ENCODE measurements at regions not wholly inside any gene's neighbourhood (a gene's known extent, or its start where the extent isn't known, plus 50 kb on each side); places are given as distances from the start of the nearest gene placed in this dataset.

DNA sequence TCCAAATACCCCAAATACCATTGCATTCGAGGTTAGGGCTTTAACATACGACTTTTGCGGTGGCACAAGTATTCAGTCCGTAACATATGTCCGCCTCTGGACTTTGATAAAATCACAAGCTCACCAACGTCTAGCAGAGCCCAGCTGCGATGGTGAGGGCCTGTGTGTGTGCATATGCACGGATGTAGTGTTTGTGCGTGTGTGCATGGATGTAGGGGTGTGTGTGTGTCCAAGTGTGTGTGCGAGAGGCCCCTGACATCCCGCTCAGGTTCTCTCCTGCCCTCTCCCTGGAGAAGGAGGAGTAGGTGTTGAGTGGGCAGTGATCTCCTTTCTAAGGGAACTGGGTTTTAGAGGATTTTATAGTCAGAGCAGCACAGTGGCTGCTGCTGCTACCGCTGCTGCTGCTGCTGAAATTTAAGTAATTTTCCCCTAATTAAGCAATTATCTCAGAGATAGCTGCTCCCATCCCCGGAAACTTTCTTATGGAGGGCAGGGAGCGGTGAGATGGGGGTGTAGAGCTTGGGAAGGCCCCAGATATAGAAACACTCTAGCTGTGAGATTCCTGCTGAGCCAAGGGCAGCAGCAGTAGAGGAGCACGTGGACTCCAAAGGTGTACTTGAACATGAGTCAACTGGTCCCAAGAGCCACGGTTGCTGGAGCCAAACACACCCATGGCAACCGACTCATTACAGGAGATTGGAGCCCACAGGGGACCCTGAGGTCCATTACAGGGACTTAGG lies 121.7 kb upstream of the SDK2 start:
- Histone ChIP-seq H3K27me3 (ENCODE audit: insufficient read depth, low read length, poor library complexity) (no peaks in the 10 kb centered on the region), H3K36me3 (ENCODE audit: control insufficient read depth, insufficient read depth, low read length) (no peaks in the 10 kb centered on the region), H4K8ac (ENCODE audit: low read depth, low read length) (no peak overlapping the region), H3K23ac (ENCODE audit: low read length) (no peak overlapping the region), H3K79me2 (ENCODE audit: control insufficient read depth, insufficient read depth, low read length) (no peaks in the 10 kb centered on the region), H3K9ac (ENCODE audit: low read length) (no peak overlapping the region), H3K18ac (ENCODE audit: low read length) (no peak overlapping the region), H3K4me1 (ENCODE audit: control insufficient read depth, low read depth, low read length) (no peaks in the 10 kb centered on the region), H2BK15ac (replicated peaks; ENCODE audit: low read depth) (no peak overlapping the region), H3K4me2 (ENCODE audit: low read length) (no peak overlapping the region), H2BK5ac (ENCODE audit: low read length) (no peak overlapping the region), H3K79me1 (ENCODE audit: low read length) (no peaks in the 10 kb centered on the region), H4K5ac (ENCODE audit: low read length) (no peak overlapping the region), H2AK5ac (ENCODE audit: low read length) (no peak overlapping the region), H2BK120ac (ENCODE audit: low read depth, low read length) (no peak overlapping the region), H3K56ac (ENCODE audit: low read length) (no peak overlapping the region), H3K27ac (ENCODE audit: low read depth, low read length) (no peak overlapping the region), H3K4me3 (ENCODE audit: low read length) (no peak overlapping the region), H3K4ac (ENCODE audit: low read depth, low read length) (no peak overlapping the region)
- no CpG with 5 or more reads among the region's 17 CpGs for WGBS (ENCODE audit: extremely low coverage, insufficient coverage, low lambda C conversion rate)
- peak; percentile 39 for DNase-seq

DNA sequence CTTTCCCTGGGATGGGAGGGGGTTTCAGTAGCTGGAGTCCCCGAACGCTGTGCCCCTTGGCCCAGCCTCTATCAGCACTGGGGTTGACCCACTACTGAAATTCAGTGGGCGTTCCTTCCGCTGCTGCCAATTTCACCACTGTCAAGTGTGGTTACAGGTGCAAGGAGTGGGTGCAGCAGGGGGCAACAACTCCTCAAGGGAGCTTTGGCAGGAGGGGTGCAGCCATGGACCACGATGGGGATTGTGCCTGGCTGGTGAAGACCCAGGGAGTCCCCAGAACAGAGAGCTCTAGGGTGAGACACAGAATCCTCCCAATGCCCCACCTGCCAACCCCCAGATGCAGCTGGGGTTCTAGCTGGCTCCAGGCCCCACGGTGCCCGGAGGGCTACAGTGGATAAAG lies 123.5 kb upstream of the SDK2 start:
- Histone ChIP-seq H4K5ac (ENCODE audit: low read length) (no peak overlapping the region), H3K36me3 (ENCODE audit: control insufficient read depth, insufficient read depth, low read length) (no peaks in the 10 kb centered on the region), H3K4me3 (ENCODE audit: low read length) (no peak overlapping the region), H2AK5ac (ENCODE audit: low read length) (no peak overlapping the region), H3K9ac (ENCODE audit: low read length) (no peak overlapping the region), H3K18ac (ENCODE audit: low read length) (no peak overlapping the region), H3K79me1 (ENCODE audit: low read length) (no peaks in the 10 kb centered on the region), H3K23ac (ENCODE audit: low read length) (no peak overlapping the region), H3K56ac (ENCODE audit: low read length) (no peak overlapping the region), H3K27ac (ENCODE audit: low read depth, low read length) (no peak overlapping the region), H2BK120ac (ENCODE audit: low read depth, low read length) (no peak overlapping the region), H3K4ac (ENCODE audit: low read depth, low read length) (no peak overlapping the region), H4K8ac (ENCODE audit: low read depth, low read length) (no peak overlapping the region), H2BK15ac (replicated peaks; ENCODE audit: low read depth) (no peak overlapping the region), H3K4me1 (ENCODE audit: control insufficient read depth, low read depth, low read length) (no peaks in the 10 kb centered on the region), H3K79me2 (ENCODE audit: control insufficient read depth, insufficient read depth, low read length) (no peaks in the 10 kb centered on the region), H3K4me2 (ENCODE audit: low read length) (no peak overlapping the region), H3K27me3 (ENCODE audit: insufficient read depth, low read length, poor library complexity) (no peaks in the 10 kb centered on the region), H2BK5ac (ENCODE audit: low read length) (no peak overlapping the region)
- no peak for DNase-seq
- WGBS (ENCODE audit: extremely low coverage, insufficient coverage, low lambda C conversion rate) = no CpG with 5 or more reads among the region's 7 CpGs

DNA sequence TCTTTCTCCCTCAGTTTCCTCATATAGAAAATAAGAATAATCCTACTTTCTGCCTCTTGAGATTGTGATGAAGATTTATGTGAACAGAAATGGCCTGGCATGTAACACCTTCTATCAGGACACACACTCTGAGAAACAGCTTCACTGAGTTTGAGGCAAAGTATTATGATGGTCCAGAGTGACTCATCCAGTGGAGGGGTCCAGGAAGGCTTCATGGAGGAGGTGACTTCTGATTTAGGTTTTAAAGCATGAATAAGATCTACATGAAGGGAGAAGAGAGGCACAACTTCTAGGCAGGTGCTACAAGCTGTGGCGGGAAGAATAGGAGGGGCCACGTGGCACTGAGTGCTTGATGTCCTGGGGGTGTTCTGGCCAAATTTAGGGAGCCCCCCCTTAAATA lies 124.4 kb upstream of the SDK2 start:
- H3K27ac ChIP-seq (ENCODE audit: low read depth, low read length) = no peak overlapping the region
- no peak overlapping the region for H2BK5ac ChIP-seq (ENCODE audit: low read length)
- H3K4me3 ChIP-seq (ENCODE audit: low read length) = no peak overlapping the region
- no peak overlapping the region for H3K4me2 ChIP-seq (ENCODE audit: low read length)
- H3K4me1 ChIP-seq (ENCODE audit: control insufficient read depth, low read depth, low read length) = no peaks in the 10 kb centered on the region
- H2AK5ac ChIP-seq (ENCODE audit: low read length) = no peak overlapping the region
- H3K9ac ChIP-seq (ENCODE audit: low read length) = no peak overlapping the region
- H3K79me1 ChIP-seq (ENCODE audit: low read length) = no peaks in the 10 kb centered on the region
- no peak overlapping the region for H3K56ac ChIP-seq (ENCODE audit: low read length)
- no peak overlapping the region for H3K18ac ChIP-seq (ENCODE audit: low read length)
- H3K4ac ChIP-seq (ENCODE audit: low read depth, low read length) = no peak overlapping the region
- H2BK15ac ChIP-seq (replicated peaks; ENCODE audit: low read depth) = no peak overlapping the region
- no peaks in the 10 kb centered on the region for H3K79me2 ChIP-seq (ENCODE audit: control insufficient read depth, insufficient read depth, low read length)
- no peak overlapping the region for H4K8ac ChIP-seq (ENCODE audit: low read depth, low read length)
- no peak overlapping the region for H4K5ac ChIP-seq (ENCODE audit: low read length)
- no CpG with 5 or more reads among the region's 2 CpGs for WGBS (ENCODE audit: extremely low coverage, insufficient coverage, low lambda C conversion rate)
- no peak overlapping the region for H3K23ac ChIP-seq (ENCODE audit: low read length)
- H3K27me3 ChIP-seq (ENCODE audit: insufficient read depth, low read length, poor library complexity) = no peaks in the 10 kb centered on the region
- no peak overlapping the region for H2BK120ac ChIP-seq (ENCODE audit: low read depth, low read length)
- DNase-seq = no peak
- no peaks in the 10 kb centered on the region for H3K36me3 ChIP-seq (ENCODE audit: control insufficient read depth, insufficient read depth, low read length)

DNA sequence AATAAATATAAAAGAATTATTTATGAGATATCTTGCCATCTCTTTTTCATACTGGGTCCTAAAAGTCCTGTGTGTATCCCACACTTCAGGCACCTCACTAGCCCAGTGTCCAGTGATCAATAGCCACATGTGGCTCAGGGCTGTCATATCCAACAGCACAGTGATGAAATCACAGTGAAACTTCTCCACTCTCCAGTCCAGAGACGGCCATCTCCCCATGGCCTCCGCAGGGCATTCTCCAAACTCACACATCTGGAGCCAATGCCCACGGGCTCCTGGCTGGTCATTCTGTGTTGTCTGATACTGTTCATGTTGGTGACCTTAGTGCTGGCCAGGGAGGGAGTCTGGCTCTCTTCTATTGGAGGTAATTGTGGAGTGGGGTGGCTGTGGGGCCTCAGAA lies 125.2 kb upstream of the SDK2 start:
- no peak overlapping the region for H3K4me2 ChIP-seq (ENCODE audit: low read length)
- no peak overlapping the region for H3K23ac ChIP-seq (ENCODE audit: low read length)
- H3K18ac ChIP-seq (ENCODE audit: low read length) = no peak overlapping the region
- no peak overlapping the region for H3K9ac ChIP-seq (ENCODE audit: low read length)
- H3K4me3 ChIP-seq (ENCODE audit: low read length) = no peak overlapping the region
- H3K4me1 ChIP-seq (ENCODE audit: control insufficient read depth, low read depth, low read length) = no peaks in the 10 kb centered on the region
- no peak overlapping the region for H2BK120ac ChIP-seq (ENCODE audit: low read depth, low read length)
- no CpG with 5 or more reads among the region's 3 CpGs for WGBS (ENCODE audit: extremely low coverage, insufficient coverage, low lambda C conversion rate)
- no peak overlapping the region for H4K8ac ChIP-seq (ENCODE audit: low read depth, low read length)
- H3K27me3 ChIP-seq (ENCODE audit: insufficient read depth, low read length, poor library complexity) = no peaks in the 10 kb centered on the region
- no peak overlapping the region for H2BK15ac ChIP-seq (replicated peaks; ENCODE audit: low read depth)
- no peaks in the 10 kb centered on the region for H3K79me2 ChIP-seq (ENCODE audit: control insufficient read depth, insufficient read depth, low read length)
- H3K27ac ChIP-seq (ENCODE audit: low read depth, low read length) = no peak overlapping the region
- DNase-seq = no peak
- H2AK5ac ChIP-seq (ENCODE audit: low read length) = no peak overlapping the region
- no peak overlapping the region for H3K56ac ChIP-seq (ENCODE audit: low read length)
- no peak overlapping the region for H2BK5ac ChIP-seq (ENCODE audit: low read length)
- no peak overlapping the region for H4K5ac ChIP-seq (ENCODE audit: low read length)
- H3K4ac ChIP-seq (ENCODE audit: low read depth, low read length) = no peak overlapping the region
- H3K79me1 ChIP-seq (ENCODE audit: low read length) = no peaks in the 10 kb centered on the region
- no peaks in the 10 kb centered on the region for H3K36me3 ChIP-seq (ENCODE audit: control insufficient read depth, insufficient read depth, low read length)

DNA sequence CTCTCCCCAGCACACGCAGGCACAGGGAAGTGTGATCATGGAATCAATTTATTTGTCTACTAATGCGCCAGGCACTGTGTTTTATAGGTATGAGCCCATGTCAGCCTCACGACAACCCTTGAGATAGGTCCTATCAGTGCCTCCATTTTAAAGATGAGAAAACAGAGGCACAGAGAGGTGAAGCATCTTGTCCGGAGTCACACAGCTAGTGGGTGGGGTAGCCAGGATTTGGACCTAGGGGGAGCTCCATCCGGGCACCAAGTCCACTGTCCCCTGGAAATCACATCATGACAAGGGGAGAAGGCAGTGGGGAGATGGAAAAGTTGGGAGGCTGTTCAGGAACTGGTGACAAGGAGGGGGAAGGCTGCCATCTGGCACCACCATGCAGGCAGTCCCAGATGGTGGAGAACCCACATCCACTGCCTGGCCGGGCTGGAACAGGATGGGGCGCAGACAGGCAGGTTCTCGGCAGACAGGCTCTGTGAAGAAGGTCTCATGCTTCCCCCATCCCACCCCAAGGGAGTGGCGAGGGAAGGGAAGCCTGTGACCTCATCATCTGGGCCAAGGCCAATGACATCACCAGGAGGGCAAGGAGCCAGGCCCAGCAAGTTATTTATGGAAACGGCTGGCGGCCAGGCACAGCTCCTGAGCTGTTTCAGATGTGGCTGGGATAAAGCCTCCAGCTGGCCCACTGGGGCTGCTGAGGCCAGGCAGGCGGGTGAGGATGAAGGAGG lies 126.0 kb upstream of the SDK2 start:
- Histone ChIP-seq H3K79me1 (ENCODE audit: low read length) (no peaks in the 10 kb centered on the region), H2BK120ac (ENCODE audit: low read depth, low read length) (no peak overlapping the region), H3K79me2 (ENCODE audit: control insufficient read depth, insufficient read depth, low read length) (no peaks in the 10 kb centered on the region), H3K27ac (ENCODE audit: low read depth, low read length) (no peak overlapping the region), H3K4me3 (ENCODE audit: low read length) (no peak overlapping the region), H3K23ac (ENCODE audit: low read length) (no peak overlapping the region), H3K4me1 (ENCODE audit: control insufficient read depth, low read depth, low read length) (no peaks in the 10 kb centered on the region), H3K9ac (ENCODE audit: low read length) (no peak overlapping the region), H3K4me2 (ENCODE audit: low read length) (no peak overlapping the region), H4K8ac (ENCODE audit: low read depth, low read length) (no peak overlapping the region), H3K4ac (ENCODE audit: low read depth, low read length) (no peak overlapping the region), H2AK5ac (ENCODE audit: low read length) (no peak overlapping the region), H4K5ac (ENCODE audit: low read length) (no peak overlapping the region), H3K27me3 (ENCODE audit: insufficient read depth, low read length, poor library complexity) (no peaks in the 10 kb centered on the region), H2BK5ac (ENCODE audit: low read length) (no peak overlapping the region), H3K56ac (ENCODE audit: low read length) (no peak overlapping the region), H2BK15ac (replicated peaks; ENCODE audit: low read depth) (no peak overlapping the region), H3K18ac (ENCODE audit: low read length) (no peak overlapping the region), H3K36me3 (ENCODE audit: control insufficient read depth, insufficient read depth, low read length) (no peaks in the 10 kb centered on the region)
- DNase-seq = peak; percentile 68
- no CpG with 5 or more reads among the region's 12 CpGs for WGBS (ENCODE audit: extremely low coverage, insufficient coverage, low lambda C conversion rate)

All from mesendoderm (in vitro differentiated cells).